ENCODE measurements at regions not wholly inside any gene's neighbourhood (a gene's known extent, or its start where the extent isn't known, plus 50 kb on each side); places are given as distances from the start of the nearest gene placed in this dataset.
"Not testable (repeated sequence)": the region's sequence is repeated elsewhere in the genome, so short reads cannot be mapped to it uniquely, and the experiment has no call there.

- no peak for DNase-seq
Measured at GRCh38 chr7:12833829-12834228, 146.4 kb downstream of the ARL4A start.

- DNase-seq, result no peak
Measured at GRCh38 chr7:12834782-12835181, 147.3 kb downstream of the ARL4A start.

GRCh38 chr7:12839508-12840153 lies 152.2 kb downstream of the ARL4A start:
- no peak for DNase-seq

GRCh38 chr7:12844732-12845131 lies 157.3 kb downstream of the ARL4A start:
- DNase-seq, result not testable (repeated sequence)

DNA sequence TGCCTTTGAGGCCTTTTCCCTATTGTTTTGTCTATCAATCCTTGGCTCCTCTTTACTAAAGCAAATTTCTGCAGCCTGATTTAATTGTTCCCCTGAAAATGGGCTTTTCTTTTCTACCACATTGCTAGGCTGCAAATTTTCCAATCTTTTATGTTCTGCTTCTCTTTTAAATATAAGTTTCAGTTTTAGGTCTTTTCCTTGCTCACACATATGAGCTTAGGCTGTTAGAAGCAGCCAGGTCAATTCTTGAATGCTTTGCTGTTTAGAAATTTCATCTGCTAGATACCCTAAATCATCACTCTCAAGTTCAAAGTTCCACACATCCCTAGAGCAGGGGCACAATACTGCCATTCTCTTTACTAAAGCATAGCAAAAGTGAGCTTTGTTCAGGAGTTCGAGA lies 159.6 kb downstream of the ARL4A start:
- no peak for DNase-seq

- DNase-seq, result no peak
Measured at GRCh38 chr7:12851142-12851541, 163.7 kb downstream of the ARL4A start.

GRCh38 chr7:12851841-12852240 lies 164.4 kb downstream of the ARL4A start:
- DNase-seq, result no peak

DNA sequence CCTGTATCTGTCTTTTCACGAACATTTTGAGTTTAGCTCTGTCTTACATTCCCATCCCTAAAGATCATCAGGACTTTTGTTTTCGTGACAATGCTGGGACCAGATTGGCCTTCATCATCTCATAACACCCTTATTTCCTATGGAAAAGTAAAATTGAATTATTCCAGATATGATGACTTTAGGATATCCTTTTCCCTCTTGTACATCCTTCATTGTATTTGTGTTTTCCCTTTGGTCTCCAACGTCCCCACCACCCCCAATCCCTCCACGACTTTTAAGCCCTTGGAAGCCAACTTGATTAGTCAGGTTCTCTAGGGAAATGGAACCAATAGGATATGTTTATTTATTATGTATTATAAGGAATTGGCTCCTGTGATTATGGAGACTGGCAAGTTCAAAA lies 167.6 kb downstream of the ARL4A start:
- DNase-seq, result no peak

DNA sequence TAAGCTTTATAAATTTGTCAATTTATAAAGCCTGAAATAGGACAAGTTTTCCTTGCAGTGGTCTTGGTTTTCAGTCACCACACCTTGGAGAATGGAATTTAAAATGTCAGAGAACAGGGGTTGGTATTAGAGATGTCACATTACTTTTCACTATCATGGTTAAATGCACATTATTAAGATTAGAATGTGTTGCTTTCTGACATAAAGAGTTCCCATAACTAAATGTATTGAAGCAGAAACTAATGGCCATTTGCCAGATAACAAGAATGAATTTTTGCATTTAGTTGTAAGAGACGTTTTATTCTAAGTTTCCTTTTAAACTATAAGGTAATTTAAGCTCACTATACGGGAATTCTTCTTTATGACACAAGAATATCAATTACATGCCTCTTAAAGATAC lies 172.3 kb downstream of the ARL4A start:
- DNase-seq, result no peak

DNA sequence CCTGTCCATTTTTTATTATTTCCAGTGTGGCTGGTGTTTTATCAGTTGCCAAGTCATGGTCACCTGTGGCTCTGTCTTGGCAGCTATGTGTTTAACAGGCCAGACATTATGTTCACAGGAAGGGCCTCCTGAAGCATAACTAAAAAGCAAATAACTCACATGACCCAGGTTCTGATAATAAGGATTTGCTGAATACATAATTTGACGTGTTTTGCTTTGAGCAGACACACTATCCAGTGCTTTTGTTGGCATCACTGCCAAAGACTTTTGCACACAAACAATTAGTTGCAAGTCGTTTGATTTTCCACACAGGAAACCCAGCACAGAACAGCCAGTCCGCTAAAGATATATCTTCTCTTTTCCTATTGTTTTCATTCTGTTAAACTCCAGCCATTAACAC lies 173.6 kb downstream of the ARL4A start:
- DNase-seq, result no peak

DNA sequence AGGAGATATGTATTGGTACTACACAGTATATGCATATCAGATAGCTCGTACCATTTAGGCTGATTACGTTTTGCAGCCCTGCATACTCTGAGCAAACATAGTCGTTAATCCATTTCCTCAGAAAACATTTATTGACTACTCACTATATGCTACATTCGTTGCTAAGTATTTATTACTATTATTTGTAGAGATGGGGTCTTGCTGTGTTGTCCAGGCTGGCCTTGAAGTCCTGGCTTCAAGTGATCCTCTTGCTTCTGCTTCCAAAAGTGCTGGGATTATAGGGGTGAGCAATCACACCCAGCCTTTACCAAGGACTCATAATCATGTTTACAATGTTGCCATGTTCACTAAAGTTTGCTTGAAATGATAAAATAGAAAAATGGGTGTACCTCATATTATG lies 174.7 kb downstream of the ARL4A start:
- no peak for DNase-seq

- DNase-seq, result no peak
Measured at GRCh38 chr7:12864470-12865046, 177.1 kb downstream of the ARL4A start.

DNA sequence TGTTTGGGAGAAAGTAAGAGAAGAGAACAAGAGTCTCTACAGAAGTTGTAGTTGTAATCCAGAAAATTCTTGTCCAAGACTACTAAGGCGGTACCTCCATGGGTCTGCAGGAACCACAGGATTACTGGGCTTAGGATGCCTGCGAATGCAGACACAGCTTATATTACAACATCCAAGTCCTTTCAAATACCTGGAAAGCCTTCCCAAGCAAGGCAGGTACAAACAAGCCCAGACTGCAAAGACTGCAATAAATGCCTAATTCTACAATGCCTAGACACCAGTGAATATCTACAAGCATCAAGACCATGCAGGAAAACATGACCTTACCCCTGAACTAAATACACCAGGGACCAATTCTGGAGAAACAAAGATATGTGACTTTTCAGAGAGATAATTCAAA lies 178.2 kb downstream of the ARL4A start:
- DNase-seq, result no peak

DNA sequence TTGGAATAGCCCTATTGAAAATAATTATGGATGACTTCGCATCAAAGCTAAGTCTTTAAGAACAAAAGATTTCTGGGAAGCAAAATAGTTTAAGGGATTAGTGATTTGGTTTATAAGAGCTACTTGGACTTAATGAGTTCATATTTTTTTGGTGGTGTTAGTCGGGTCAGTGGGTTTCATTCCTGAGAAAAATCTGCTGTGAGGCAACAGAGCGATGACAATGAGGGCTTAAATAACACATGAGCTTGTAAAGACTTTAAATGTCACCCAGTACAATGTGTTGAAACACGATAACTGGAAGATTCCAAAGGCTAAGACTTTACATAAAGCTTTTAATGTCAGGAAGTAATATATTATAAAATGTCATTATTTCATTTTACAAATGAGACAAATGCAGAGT lies 178.8 kb downstream of the ARL4A start:
- DNase-seq, result no peak

DNA sequence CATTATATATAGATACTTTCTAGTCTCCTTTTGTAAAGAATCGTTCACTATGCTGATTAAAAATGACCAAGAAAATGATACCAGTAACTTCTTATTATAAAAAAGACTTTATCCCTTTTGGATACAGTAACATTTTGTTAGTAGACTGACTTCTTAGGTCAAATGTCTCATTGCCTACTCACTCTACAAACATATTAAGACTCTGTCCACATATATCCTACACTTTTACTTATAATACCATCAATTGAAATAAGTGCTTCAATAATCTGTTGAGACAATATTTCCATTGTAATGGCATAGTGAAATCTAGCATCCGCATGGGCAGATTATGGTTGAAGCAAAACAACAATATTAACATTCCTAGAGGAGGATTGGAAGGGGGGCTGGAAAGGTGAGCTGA lies 180.6 kb downstream of the ARL4A start:
- no peak for DNase-seq

DNA sequence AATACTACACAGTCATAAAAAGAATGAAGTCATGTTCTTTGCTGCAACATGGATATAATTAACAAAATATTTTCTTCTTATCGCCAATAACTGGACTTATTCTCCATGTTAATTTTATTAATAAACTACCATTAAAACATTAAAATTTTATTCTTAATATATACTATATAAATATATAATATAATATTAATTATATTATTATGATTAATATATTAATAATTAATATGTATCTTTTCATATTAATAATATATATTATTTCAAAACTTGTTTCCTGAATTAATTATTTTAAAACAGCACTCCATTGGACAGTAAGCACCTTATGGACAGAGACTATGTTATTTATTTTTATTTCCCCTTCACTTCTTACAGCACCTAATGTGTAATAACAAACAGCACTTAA lies 182.8 kb downstream of the ARL4A start:
- DNase-seq, result no peak

- no peak for DNase-seq
Measured at GRCh38 chr7:12872487-12872886, 185.1 kb downstream of the ARL4A start.

DNA sequence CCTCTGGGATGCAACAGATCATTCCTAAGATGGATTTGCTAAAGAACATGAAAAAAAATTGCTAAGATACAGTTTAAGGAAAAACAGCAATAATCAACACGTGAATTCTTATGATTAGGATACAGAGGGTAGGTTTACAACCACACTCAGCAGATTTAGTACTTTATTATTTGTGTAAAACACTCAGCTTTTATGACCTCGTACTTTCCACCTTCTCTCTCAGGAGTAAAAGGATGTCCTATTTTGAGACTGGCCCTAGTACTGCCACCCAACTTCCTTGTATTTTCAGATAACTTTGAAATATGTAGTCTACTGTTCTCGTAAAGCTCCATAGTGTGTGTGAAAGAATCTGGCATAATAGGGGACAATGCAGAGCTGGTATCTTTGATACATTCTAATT lies 186.1 kb downstream of the ARL4A start:
- DNase-seq, result no peak

GRCh38 chr7:12879139-12879538 lies 191.7 kb downstream of the ARL4A start:
- no peak for DNase-seq

DNA sequence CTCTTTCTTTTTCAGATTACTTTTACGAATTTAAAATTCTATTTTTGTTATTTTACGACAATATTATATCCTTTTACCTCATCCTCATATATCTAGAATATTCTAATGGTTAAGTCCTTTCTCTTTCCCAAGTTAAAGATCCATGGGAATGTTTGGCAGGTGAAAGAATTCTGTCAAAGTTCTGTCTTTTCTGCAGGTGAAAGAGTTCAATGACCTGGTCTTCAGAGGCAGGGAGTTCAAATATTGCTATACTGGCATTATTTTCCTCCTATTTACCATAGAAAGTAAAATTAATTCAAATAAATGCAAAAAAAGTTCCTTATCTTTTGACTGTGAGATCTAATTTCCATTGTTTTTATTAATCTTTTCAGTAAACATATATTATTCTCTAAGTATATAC lies 194.3 kb downstream of the ARL4A start:
- DNase-seq, result no peak

GRCh38 chr7:12882710-12883109 lies 195.3 kb downstream of the ARL4A start:
- no peak for DNase-seq

- DNase-seq, result no peak
Measured at GRCh38 chr7:12884033-12884432, 196.6 kb downstream of the ARL4A start.

DNA sequence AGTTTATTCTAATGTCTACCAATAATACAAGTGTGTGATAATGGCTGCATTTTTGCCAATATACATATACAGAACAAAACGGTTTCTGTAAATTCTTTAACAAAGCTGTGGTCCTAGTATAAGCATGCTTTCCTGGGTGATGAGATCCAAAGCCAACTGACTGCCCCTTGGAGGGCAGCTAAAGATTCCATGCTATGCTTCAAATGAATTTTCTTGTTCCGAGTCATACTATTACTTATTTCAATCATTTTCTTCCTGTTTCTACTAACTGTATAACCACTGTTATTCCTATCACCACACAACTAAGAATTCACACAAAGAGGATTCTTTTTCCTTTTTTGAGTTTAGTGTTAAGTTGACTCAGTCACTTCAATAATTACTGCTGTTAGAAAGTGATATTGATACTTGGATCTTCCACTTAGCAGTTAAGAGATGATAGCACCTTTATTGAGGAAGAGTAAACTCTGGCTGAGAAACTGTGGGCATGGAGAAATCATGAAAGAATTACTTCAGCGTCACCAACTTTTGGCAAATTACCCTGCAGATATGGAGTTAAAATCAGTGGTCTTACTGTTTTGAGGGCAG lies 197.5 kb downstream of the ARL4A start:
- DNase-seq, result no peak

DNA sequence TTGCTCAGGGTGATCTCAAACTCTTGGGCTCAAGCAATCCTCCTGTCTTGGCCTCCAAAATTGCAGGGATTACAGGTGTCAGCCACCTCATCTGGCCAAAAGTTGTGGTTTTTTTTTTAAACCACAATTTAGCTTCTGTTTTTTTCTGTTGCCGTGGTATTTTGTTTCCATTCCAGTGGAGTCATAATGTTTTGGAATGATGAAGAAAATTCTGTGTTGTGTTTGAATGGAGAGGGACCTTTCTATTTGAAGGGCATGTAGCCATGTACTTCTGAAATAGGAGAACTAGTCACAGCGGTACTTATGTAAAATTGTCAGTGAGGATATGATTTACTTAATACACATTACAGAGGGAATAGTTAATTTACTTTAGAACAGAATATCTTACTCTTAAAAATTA lies 201.3 kb downstream of the ARL4A start:
- DNase-seq, result no peak

DNA sequence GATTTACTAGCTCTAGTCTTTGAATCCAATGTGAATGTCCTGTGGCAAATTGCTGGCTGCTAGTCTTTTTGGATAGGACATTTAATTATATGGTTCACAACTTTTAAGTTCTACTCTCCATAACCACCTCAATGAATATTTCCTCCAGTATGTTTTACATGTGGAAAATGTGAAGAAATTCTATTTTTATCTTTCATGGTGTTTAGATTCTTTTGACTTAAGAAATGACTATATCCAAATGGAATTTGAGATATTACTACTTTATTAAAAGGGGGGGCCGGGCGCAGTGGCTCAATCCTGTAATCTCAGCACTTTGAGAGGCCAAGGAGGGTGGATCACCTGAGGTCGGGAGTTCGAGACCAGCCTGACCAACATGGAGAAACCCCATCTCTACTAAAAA lies 202.0 kb downstream of the ARL4A start:
- DNase-seq, result no peak

Data from right forelimb (tissue), 1 donor.